GM23338 (cell line): ENCODE measurements at regions not wholly inside any gene's neighbourhood (a gene's known extent, or its start where the extent isn't known, plus 50 kb on each side); places are given as distances from the start of the nearest gene placed in this dataset.

Source experiments
- ATAC-seq: fragments of 200-7000 bp; cut with Tn5 transposase; 3 replicates; pipeline ENCODE4 v1.9.1; 2020
- DNase-seq: peaks from one replicate; pipeline ENCODE4 v3.0.0-alpha.2; 2015; ENCODE audit warnings: low spot score
- H2AFZ ChIP-seq: fragments of 200-600 bp; sonication (generic); 2 replicates; pipeline ENCODE4 v1.8.0; 2016; ENCODE audit warnings: antibody characterized with exemption, mild to moderate bottlenecking, moderate library complexity
- H3F3A ChIP-seq: fragments of 200-600 bp; sonication (generic); replicated peaks from 2 replicates; pipeline ENCODE4 v1.8.0; 2017; ENCODE audit warnings: antibody characterized with exemption, mixed run types, low read depth
- H3K27ac ChIP-seq: fragments of 200-600 bp; sonication (generic); 2 replicates; pipeline ENCODE4 v1.6.1; 2016; ENCODE audit warnings: low read depth
- H3K27me3 ChIP-seq: fragments of 200-600 bp; sonication (generic); 2 replicates; pipeline ENCODE4 v1.8.0; 2016; ENCODE audit warnings: mild to moderate bottlenecking, mixed run types, moderate library complexity; ENCODE audit not compliant: insufficient read depth
- H3K36me3 ChIP-seq: fragments of 200-600 bp; sonication (generic); 2 replicates; pipeline ENCODE4 v1.8.0; 2016; ENCODE audit warnings: mild to moderate bottlenecking; ENCODE audit not compliant: insufficient read depth
- H3K4me1 ChIP-seq: fragments of 200-600 bp; sonication (generic); 2 replicates; pipeline ENCODE4 v1.8.0; 2016; ENCODE audit warnings: mild to moderate bottlenecking, moderate library complexity; ENCODE audit not compliant: insufficient read depth
- H3K4me2 ChIP-seq: fragments of 200-600 bp; sonication (generic); 2 replicates; pipeline ENCODE4 v1.7.1; 2017; ENCODE audit warnings: mixed run types
- H3K4me3 ChIP-seq: fragments of 200-600 bp; sonication (generic); 2 replicates; pipeline ENCODE4 v1.6.1; 2016; ENCODE audit warnings: mixed run types
- H3K79me2 ChIP-seq: fragments of 200-600 bp; sonication (generic); replicated peaks from 2 replicates; pipeline ENCODE4 v1.8.0; 2017; ENCODE audit warnings: mild to moderate bottlenecking; ENCODE audit not compliant: insufficient read depth
- H3K9me2 ChIP-seq: fragments of 200-600 bp; sonication (generic); 2 replicates; pipeline ENCODE4 v1.8.0; 2017; ENCODE audit not compliant: insufficient read depth
- H4K20me1 ChIP-seq: fragments of 200-600 bp; sonication (generic); replicated peaks from 2 replicates; pipeline ENCODE4 v1.8.0; 2017; ENCODE audit warnings: mild to moderate bottlenecking; ENCODE audit not compliant: insufficient read depth
- H3K27ac Mint-ChIP-seq: 2 replicates; pipeline ENCODE4 v1.8.0; 2020; ENCODE audit warnings: inconsistent platforms, mild to moderate bottlenecking, moderate library complexity, mixed read lengths
- H3K27me3 Mint-ChIP-seq: 3 replicates; pipeline ENCODE4 v1.8.0; 2022; ENCODE audit warnings: low read depth, mild to moderate bottlenecking, moderate library complexity, mixed read lengths, inconsistent platforms; ENCODE audit not compliant: insufficient read depth, poor library complexity
- H3K36me3 Mint-ChIP-seq: 3 replicates; pipeline ENCODE4 v1.8.0; 2021; ENCODE audit warnings: low read depth, mild to moderate bottlenecking, inconsistent platforms, moderate library complexity, mixed read lengths
- H3K4me1 Mint-ChIP-seq: 3 replicates; pipeline ENCODE4 v1.8.0; 2020; ENCODE audit warnings: mild to moderate bottlenecking, inconsistent platforms, mixed read lengths
- H3K4me3 Mint-ChIP-seq: 3 replicates; pipeline ENCODE4 v1.8.0; 2021; ENCODE audit warnings: moderate library complexity, mild to moderate bottlenecking, inconsistent platforms, mixed read lengths
- H3K9me3 Mint-ChIP-seq: 3 replicates; pipeline ENCODE4 v1.8.0; 2020; ENCODE audit warnings: moderate library complexity, mild to moderate bottlenecking, inconsistent platforms, mixed read lengths
- ZNF331 ChIP-seq: fragments of 250-450 bp; sonication (Bioruptor Pico); IDR thresholded peaks from 2 replicates; pipeline ENCODE4 v1.5.0; 2020; ENCODE audit warnings: low read depth, mild to moderate bottlenecking, moderate library complexity
- TF ChIP-seq, protein P1 (sequence below): fragments of 250-450 bp; sonication (Bioruptor Pico); IDR thresholded peaks from 2 replicates; pipeline ENCODE4 v1.5.0; 2020; ENCODE audit warnings: mild to moderate bottlenecking, moderate library complexity
- TF ChIP-seq, protein P2 (sequence below), 2 experiments: fragments of 200-600 bp in 1 of 2; sonication (generic) in 1 of 2; conservative IDR thresholded peaks; 2 replicates each; pipeline versions ENCODE4 v1.5.1 to v1.6.1; 2016 to 2017; ENCODE audit warnings: antibody characterized with exemption in 2 of 2, low read depth in 2 of 2, mild to moderate bottlenecking in 2 of 2, moderate library complexity in 1 of 2
- TF ChIP-seq, protein P3 (sequence below): IDR thresholded peaks from 2 replicates; pipeline ENCODE4 v1.6.1; 2016; ENCODE audit warnings: antibody characterized with exemption

- TF ChIP-seq, protein P1, sequence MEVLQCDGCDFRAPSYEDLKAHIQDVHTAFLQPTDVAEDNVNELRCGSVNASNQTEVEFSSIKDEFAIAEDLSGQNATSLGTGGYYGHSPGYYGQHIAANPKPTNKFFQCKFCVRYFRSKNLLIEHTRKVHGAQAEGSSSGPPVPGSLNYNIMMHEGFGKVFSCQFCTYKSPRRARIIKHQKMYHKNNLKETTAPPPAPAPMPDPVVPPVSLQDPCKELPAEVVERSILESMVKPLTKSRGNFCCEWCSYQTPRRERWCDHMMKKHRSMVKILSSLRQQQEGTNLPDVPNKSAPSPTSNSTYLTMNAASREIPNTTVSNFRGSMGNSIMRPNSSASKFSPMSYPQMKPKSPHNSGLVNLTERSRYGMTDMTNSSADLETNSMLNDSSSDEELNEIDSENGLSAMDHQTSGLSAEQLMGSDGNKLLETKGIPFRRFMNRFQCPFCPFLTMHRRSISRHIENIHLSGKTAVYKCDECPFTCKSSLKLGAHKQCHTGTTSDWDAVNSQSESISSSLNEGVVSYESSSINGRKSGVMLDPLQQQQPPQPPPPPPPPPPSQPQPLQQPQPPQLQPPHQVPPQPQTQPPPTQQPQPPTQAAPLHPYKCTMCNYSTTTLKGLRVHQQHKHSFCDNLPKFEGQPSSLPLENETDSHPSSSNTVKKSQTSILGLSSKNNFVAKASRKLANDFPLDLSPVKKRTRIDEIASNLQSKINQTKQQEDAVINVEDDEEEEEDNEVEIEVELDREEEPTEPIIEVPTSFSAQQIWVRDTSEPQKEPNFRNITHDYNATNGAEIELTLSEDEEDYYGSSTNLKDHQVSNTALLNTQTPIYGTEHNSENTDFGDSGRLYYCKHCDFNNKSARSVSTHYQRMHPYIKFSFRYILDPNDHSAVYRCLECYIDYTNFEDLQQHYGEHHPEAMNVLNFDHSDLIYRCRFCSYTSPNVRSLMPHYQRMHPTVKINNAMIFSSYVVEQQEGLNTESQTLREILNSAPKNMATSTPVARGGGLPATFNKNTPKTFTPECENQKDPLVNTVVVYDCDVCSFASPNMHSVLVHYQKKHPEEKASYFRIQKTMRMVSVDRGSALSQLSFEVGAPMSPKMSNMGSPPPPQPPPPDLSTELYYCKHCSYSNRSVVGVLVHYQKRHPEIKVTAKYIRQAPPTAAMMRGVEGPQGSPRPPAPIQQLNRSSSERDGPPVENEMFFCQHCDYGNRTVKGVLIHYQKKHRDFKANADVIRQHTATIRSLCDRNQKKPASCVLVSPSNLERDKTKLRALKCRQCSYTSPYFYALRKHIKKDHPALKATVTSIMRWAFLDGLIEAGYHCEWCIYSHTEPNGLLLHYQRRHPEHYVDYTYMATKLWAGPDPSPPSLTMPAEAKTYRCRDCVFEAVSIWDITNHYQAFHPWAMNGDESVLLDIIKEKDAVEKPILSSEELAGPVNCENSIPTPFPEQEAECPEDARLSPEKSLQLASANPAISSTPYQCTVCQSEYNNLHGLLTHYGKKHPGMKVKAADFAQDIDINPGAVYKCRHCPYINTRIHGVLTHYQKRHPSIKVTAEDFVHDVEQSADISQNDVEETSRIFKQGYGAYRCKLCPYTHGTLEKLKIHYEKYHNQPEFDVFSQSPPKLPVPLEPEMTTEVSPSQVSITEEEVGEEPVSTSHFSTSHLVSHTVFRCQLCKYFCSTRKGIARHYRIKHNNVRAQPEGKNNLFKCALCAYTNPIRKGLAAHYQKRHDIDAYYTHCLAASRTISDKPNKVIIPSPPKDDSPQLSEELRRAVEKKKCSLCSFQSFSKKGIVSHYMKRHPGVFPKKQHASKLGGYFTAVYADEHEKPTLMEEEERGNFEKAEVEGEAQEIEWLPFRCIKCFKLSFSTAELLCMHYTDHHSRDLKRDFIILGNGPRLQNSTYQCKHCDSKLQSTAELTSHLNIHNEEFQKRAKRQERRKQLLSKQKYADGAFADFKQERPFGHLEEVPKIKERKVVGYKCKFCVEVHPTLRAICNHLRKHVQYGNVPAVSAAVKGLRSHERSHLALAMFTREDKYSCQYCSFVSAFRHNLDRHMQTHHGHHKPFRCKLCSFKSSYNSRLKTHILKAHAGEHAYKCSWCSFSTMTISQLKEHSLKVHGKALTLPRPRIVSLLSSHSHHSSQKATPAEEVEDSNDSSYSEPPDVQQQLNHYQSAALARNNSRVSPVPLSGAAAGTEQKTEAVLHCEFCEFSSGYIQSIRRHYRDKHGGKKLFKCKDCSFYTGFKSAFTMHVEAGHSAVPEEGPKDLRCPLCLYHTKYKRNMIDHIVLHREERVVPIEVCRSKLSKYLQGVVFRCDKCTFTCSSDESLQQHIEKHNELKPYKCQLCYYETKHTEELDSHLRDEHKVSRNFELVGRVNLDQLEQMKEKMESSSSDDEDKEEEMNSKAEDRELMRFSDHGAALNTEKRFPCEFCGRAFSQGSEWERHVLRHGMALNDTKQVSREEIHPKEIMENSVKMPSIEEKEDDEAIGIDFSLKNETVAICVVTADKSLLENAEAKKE (CRISPR knock-in tag), result no peak
- TF ChIP-seq ZNF331, result no peak
Measured at GRCh38 chr5:173833196-173833985, 54.8 kb upstream of the CPEB4 start (continued).

- Histone ChIP-seq H3K27me3 (no peaks in the 10 kb centered on the region), H3F3A (no peaks in the 10 kb centered on the region), H3K9me2 (0 out of 2 replicates have a peak, but pooled peaks cover 10% of the 10 kb centered on the region), H3K79me2 (no peaks in the 10 kb centered on the region), H4K20me1 (no peaks in the 10 kb centered on the region), H2AFZ (no peak overlapping the region), H3K4me1 (no peaks in the 10 kb centered on the region), H3K27ac (no peak overlapping the region), H3K4me2 (no peak overlapping the region), H3K4me3 (no peak overlapping the region), H3K36me3 (no peaks in the 10 kb centered on the region)
- Mint-ChIP-seq H3K4me3 (no peak overlapping the region), H3K27me3 (no peaks in the 10 kb centered on the region), H3K36me3 (peaks cover 2% of the 10 kb centered on the region; the same call in 1 of the 3 replicates), H3K27ac (no peak overlapping the region), H3K9me3 (0 out of 3 replicates have a peak, but pooled peaks cover 2% of the 10 kb centered on the region), H3K4me1 (peaks cover 7% of the 10 kb centered on the region)
- DNase-seq (no peak), ATAC-seq (no peak)
- TF ChIP-seq, protein P2, sequence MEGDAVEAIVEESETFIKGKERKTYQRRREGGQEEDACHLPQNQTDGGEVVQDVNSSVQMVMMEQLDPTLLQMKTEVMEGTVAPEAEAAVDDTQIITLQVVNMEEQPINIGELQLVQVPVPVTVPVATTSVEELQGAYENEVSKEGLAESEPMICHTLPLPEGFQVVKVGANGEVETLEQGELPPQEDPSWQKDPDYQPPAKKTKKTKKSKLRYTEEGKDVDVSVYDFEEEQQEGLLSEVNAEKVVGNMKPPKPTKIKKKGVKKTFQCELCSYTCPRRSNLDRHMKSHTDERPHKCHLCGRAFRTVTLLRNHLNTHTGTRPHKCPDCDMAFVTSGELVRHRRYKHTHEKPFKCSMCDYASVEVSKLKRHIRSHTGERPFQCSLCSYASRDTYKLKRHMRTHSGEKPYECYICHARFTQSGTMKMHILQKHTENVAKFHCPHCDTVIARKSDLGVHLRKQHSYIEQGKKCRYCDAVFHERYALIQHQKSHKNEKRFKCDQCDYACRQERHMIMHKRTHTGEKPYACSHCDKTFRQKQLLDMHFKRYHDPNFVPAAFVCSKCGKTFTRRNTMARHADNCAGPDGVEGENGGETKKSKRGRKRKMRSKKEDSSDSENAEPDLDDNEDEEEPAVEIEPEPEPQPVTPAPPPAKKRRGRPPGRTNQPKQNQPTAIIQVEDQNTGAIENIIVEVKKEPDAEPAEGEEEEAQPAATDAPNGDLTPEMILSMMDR (conservative IDR thresholded peaks at IDR 0.05; ENCODE audit: low read depth in 2 of 2), result no peak
- TF ChIP-seq, protein P3, sequence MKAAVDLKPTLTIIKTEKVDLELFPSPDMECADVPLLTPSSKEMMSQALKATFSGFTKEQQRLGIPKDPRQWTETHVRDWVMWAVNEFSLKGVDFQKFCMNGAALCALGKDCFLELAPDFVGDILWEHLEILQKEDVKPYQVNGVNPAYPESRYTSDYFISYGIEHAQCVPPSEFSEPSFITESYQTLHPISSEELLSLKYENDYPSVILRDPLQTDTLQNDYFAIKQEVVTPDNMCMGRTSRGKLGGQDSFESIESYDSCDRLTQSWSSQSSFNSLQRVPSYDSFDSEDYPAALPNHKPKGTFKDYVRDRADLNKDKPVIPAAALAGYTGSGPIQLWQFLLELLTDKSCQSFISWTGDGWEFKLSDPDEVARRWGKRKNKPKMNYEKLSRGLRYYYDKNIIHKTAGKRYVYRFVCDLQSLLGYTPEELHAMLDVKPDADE, result no peak
Measured at GRCh38 chr5:173834071-173834771, 53.9 kb upstream of the CPEB4 start.
